ENCODE measurements at regions not wholly inside any gene's neighbourhood (a gene's known extent, or its start where the extent isn't known, plus 50 kb on each side); places are given as distances from the start of the nearest gene placed in this dataset.

DNA sequence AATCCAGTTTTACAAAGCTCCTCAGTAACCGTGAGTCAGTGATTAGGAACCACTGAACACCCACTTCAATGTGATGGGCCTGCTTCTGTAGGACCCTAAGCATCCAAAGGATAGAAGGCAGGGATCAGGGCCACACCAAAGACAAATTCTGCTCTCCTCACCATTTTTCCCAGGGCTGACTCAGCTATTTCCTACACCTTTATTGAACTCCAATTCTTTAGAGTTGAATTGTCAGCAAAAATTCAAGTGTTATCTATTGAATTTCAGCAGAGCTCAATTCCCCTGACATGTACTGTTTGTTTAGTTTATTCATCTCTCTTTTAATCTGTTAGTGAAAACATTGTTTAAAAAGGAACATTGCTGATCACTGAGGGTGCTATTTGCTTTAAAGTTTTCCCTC, 457.7 kb upstream of the TMPO start:
- H3F3A ChIP-seq (ENCODE audit: low read depth) = peaks cover 10% of the 10 kb centered on the region
- peak overlapping the region; percentile 31 for H2AFZ ChIP-seq (replicated peaks)
- Mint-ChIP-seq H3K36me3 (no peaks in the 10 kb centered on the region), H3K9me3 (peaks cover 11% of the 10 kb centered on the region), H3K27me3 (ENCODE audit: insufficient read depth, low read depth) (peaks cover 9% of the 10 kb centered on the region), H3K27ac (peak overlapping the region; percentile 90), H3K4me1 (peaks cover 74% of the 10 kb centered on the region), H3K4me3 (no peak overlapping the region)
- no peak for DNase-seq (ENCODE audit: low spot score)
- peak overlapping the region; percentile 23 for H3K4me2 ChIP-seq
- no peaks in the 10 kb centered on the region for H3K36me3 ChIP-seq
- no peak overlapping the region for H3K9ac ChIP-seq
- peaks cover 44% of the 10 kb centered on the region for H3K4me1 ChIP-seq
- H3K4me3 ChIP-seq = no peak overlapping the region
- no peaks in the 10 kb centered on the region for H3K27me3 ChIP-seq
- H3K9me3 ChIP-seq (ENCODE audit: low read depth) = no peaks in the 10 kb centered on the region
- no peak overlapping the region for H3K27ac ChIP-seq
- no peaks in the 10 kb centered on the region for H3K79me2 ChIP-seq (ENCODE audit: low read depth)
- H4K20me1 ChIP-seq (ENCODE audit: low read depth) = no peaks in the 10 kb centered on the region
- TF ChIP-seq EZH2phosphoT487 (IDR thresholded peaks at IDR 0.05) (no peak), EZH2 (IDR thresholded peaks at IDR 0.05) (no peak)
- TF ChIP-seq, protein P1, sequence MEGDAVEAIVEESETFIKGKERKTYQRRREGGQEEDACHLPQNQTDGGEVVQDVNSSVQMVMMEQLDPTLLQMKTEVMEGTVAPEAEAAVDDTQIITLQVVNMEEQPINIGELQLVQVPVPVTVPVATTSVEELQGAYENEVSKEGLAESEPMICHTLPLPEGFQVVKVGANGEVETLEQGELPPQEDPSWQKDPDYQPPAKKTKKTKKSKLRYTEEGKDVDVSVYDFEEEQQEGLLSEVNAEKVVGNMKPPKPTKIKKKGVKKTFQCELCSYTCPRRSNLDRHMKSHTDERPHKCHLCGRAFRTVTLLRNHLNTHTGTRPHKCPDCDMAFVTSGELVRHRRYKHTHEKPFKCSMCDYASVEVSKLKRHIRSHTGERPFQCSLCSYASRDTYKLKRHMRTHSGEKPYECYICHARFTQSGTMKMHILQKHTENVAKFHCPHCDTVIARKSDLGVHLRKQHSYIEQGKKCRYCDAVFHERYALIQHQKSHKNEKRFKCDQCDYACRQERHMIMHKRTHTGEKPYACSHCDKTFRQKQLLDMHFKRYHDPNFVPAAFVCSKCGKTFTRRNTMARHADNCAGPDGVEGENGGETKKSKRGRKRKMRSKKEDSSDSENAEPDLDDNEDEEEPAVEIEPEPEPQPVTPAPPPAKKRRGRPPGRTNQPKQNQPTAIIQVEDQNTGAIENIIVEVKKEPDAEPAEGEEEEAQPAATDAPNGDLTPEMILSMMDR (IDR thresholded peaks at IDR 0.05) = no peak

DNA sequence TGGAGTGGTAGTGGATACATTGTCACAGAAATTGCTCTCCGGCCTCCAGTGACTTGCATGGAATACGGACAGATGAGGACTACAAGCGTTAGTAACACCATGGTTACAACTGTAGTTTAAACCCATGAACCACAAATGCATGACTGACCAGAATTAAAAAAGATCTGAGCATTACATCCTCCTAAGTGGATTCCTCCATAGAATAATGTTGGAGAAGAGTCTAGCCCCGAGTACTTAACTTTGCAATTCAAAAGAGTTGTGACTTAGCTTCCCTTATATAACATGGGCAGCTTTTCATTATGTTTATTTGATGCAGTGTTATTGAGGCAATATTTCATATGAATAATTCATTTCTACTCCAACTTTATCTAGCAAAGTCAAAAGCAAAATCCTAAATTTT, 457.2 kb upstream of the TMPO start:
- peaks cover 11% of the 10 kb centered on the region for H3K9me3 Mint-ChIP-seq
- peaks cover 10% of the 10 kb centered on the region for H3K27me3 Mint-ChIP-seq (ENCODE audit: insufficient read depth, low read depth)
- peaks cover 10% of the 10 kb centered on the region for H3F3A ChIP-seq (ENCODE audit: low read depth)
- H3K4me1 ChIP-seq = peaks cover 44% of the 10 kb centered on the region
- no peaks in the 10 kb centered on the region for H3K27me3 ChIP-seq
- no peak overlapping the region for H3K4me3 ChIP-seq
- H3K9me3 ChIP-seq (ENCODE audit: low read depth) = no peaks in the 10 kb centered on the region
- peak overlapping the region; percentile 78 for H3K27ac ChIP-seq
- H2AFZ ChIP-seq (replicated peaks) = no peak overlapping the region
- no peak for DNase-seq (ENCODE audit: low spot score)
- H3K4me2 ChIP-seq = no peak overlapping the region
- TF ChIP-seq, protein P1 (IDR thresholded peaks at IDR 0.05) = no peak
- TF ChIP-seq EZH2 (IDR thresholded peaks at IDR 0.05) (no peak), EZH2phosphoT487 (IDR thresholded peaks at IDR 0.05) (no peak)
- H3K9ac ChIP-seq = no peak overlapping the region
- no peaks in the 10 kb centered on the region for H4K20me1 ChIP-seq (ENCODE audit: low read depth)
- H3K36me3 ChIP-seq = no peaks in the 10 kb centered on the region
- no peaks in the 10 kb centered on the region for H3K36me3 Mint-ChIP-seq
- peaks cover 69% of the 10 kb centered on the region for H3K4me1 Mint-ChIP-seq
- H3K4me3 Mint-ChIP-seq = no peak overlapping the region
- H3K79me2 ChIP-seq (ENCODE audit: low read depth) = no peaks in the 10 kb centered on the region
- peak overlapping the region; percentile 90 for H3K27ac Mint-ChIP-seq

DNA sequence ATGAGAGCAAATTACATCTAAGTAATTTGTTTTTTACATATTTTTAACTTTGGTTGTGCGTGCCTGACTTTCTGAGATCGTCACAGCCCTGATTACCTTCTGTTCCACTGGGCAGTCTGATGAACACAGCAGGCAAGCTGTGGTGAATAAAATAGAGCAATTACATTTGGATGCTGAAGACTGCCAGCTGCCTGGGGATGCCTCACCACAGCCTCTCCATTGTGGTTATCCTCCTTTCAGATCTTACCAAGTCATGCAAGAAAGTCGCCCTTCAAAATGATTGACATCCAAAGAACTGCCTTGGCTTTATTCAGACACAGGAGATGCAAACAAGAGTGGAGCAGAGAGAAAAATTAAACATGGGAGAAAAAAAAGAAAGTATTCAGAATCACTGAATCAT, 456.6 kb upstream of the TMPO start:
- Histone ChIP-seq H3K36me3 (no peaks in the 10 kb centered on the region), H3K9me3 (ENCODE audit: low read depth) (no peaks in the 10 kb centered on the region), H3K27me3 (no peaks in the 10 kb centered on the region), H3K9ac (no peak overlapping the region), H3K4me2 (peak overlapping the region; percentile 54), H3K4me3 (no peak overlapping the region), H2AFZ (replicated peaks) (no peak overlapping the region), H3K27ac (peak overlapping the region; percentile 78), H3K79me2 (ENCODE audit: low read depth) (no peaks in the 10 kb centered on the region), H4K20me1 (ENCODE audit: low read depth) (no peaks in the 10 kb centered on the region), H3K4me1 (peaks cover 44% of the 10 kb centered on the region), H3F3A (ENCODE audit: low read depth) (peaks cover 10% of the 10 kb centered on the region)
- TF ChIP-seq EZH2phosphoT487 (IDR thresholded peaks at IDR 0.05) = no peak
- TF ChIP-seq, protein P1 (IDR thresholded peaks at IDR 0.05) = no peak
- TF ChIP-seq EZH2 (IDR thresholded peaks at IDR 0.05) = no peak
- Mint-ChIP-seq H3K4me1 (peaks cover 63% of the 10 kb centered on the region), H3K36me3 (no peaks in the 10 kb centered on the region), H3K4me3 (peak overlapping the region; percentile 1), H3K27me3 (ENCODE audit: insufficient read depth, low read depth) (peaks cover 10% of the 10 kb centered on the region), H3K9me3 (peaks cover 11% of the 10 kb centered on the region), H3K27ac (peak overlapping the region; percentile 84)
- peak; percentile 52 for DNase-seq (ENCODE audit: low spot score)
